ENCODE measurements at regions not wholly inside any gene's neighbourhood (a gene's known extent, or its start where the extent isn't known, plus 50 kb on each side); places are given as distances from the start of the nearest gene placed in this dataset.
A peak's percentile ranks its signal among the peaks of the same experiment; 100 is the strongest.
"Not testable (repeated sequence)": the region's sequence is repeated elsewhere in the genome, so short reads cannot be mapped to it uniquely, and the experiment has no call there.

DNA sequence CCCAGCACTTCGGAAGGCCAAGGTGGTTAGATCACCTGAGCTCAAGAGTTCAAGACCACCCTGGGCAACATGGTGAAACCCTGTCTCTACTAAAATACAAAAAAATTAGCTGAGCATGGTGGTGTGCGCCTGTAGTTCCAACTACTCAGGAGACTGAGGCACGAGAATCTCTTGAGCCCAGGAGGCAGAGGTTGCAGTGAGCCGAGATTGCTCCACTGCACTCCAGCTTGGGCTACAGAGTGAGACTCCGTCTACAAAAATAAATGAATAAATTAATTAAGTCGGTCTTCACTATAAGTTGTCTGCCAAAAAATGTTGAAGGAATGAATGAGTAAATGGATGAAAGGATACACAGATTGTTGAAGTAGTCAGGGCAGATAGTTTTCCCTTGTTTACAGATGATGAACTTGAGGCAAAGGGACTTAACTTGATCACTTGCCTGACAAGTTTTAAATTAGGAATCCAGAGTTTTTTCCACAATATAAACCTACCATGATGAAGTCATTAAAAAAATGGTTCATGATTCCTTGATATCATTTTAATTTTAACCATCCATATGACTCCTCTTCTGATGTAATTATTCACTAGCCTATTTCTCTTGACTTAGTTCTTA, 130.8 kb downstream of the TLR5 start:
- no peak overlapping the region for H3K4me3 Mint-ChIP-seq
- H3K4me1 Mint-ChIP-seq, result no peaks in the 10 kb centered on the region
- H3K36me3 Mint-ChIP-seq, result peaks cover 3% of the 10 kb centered on the region

DNA sequence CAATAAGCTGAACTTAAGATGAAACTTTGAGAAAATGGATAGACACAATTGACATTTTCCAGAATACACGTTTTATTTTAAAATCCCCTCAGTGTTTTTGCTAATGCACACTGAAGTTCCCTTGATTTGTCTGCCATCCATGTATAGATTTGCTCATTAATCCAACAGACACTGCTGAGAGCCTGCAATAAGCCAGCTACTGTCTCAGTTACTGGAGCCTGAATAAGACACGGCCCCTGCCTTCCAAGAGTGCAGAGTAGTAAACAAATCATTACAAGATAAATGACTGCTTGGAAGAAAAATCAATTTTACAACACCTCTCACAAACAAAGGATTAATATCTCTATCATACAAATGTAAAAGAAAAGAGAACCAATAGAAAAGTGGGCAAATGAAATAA, 130.1 kb downstream of the TLR5 start:
- Mint-ChIP-seq H3K4me1 (no peaks in the 10 kb centered on the region), H3K27me3 (no peaks in the 10 kb centered on the region), H3K27ac (no peak overlapping the region), H3K36me3 (no peaks in the 10 kb centered on the region), H3K4me3 (no peak overlapping the region), H3K9me3 (no peaks in the 10 kb centered on the region)
- no peak for ATAC-seq

More for the DNA sequence above, 130.8 kb downstream of the TLR5 start:
- no peaks in the 10 kb centered on the region for H3K27me3 Mint-ChIP-seq
- ATAC-seq, result no peak
- no peak overlapping the region for H3K27ac Mint-ChIP-seq
- no peaks in the 10 kb centered on the region for H3K9me3 Mint-ChIP-seq

DNA sequence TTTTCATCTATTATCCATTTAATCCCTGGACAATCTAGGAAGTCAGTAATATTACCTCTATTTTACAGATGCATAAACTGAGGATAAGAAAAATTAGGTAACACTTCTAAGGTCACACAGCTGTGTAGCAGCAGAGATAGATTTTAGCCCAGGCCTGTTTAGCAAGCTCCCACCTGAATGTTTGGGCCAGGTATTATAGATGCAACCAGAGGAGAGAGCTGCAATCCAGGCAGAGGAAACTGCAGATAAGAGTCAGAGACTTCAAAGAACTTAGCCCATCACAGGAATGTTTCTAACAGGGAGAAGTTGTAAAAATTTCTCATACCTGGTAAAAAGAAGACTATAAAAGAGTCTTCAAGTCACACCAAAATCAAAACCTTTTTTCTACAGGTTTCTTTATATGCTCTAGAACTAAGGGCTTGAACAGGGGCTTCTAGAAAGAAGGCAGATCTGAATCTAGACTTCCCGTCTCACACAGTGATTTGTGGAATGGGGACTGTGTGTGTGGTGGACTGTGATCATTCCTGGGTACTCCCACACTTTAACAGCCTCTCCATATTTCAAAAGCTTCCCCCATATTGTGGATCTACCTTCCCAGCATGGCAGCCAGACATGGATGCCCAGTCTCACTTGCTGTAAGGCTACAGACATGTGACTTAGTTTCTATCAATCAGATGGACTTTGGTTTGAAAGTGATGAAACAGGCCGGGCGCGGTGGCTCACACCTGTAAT, 128.7 kb downstream of the TLR5 start:
- Mint-ChIP-seq H3K27ac (no peak overlapping the region), H3K9me3 (no peaks in the 10 kb centered on the region), H3K4me1 (no peaks in the 10 kb centered on the region), H3K27me3 (no peaks in the 10 kb centered on the region), H3K36me3 (no peaks in the 10 kb centered on the region), H3K4me3 (no peak overlapping the region)
- ATAC-seq, result no peak

DNA sequence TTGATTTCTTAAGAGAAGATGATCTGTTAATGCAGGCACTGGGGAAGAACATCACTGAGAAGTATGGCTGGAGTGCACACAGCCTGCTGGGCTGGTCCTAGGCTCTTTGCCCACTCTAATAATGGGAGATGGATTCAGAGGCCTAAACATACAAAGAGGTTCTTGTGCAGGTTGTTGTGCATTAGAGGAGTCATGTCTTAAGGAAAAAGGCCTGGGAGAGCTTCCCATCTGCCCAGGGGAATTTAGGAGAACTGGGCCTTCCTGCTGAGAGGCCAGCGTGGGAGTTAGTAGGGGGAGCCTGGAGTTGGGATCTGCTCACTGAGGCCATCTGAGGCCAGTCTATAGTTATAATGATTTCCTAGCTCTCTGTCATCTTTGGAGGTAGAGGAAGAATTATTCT, 126.7 kb downstream of the TLR5 start:
- no peak for ATAC-seq
- no peak overlapping the region for H3K27ac Mint-ChIP-seq
- no peaks in the 10 kb centered on the region for H3K36me3 Mint-ChIP-seq
- no peaks in the 10 kb centered on the region for H3K9me3 Mint-ChIP-seq
- H3K4me3 Mint-ChIP-seq, result no peak overlapping the region
- no peaks in the 10 kb centered on the region for H3K27me3 Mint-ChIP-seq
- H3K4me1 Mint-ChIP-seq, result no peaks in the 10 kb centered on the region

DNA sequence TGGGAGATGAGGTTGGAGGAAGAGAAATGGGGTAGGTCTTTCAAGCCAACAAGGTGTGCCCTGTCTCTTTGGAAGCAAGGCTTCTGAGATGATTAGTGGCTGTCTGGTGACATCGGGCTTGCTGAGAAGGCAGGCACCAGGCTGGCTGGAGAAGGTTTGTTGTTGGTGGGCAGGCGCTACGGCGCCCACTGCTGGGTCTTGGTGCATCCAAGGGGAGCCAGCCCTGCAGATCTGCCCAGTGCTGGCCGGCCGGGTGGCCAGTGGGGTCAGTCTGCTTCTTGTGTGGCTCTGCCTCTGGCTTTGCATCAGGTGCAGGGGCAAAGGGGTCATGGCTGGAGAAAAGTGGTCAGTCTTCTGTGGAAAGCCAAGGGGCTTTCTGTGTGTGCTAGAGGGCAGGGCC, 126.2 kb downstream of the TLR5 start:
- H3K27me3 Mint-ChIP-seq, result no peaks in the 10 kb centered on the region
- no peaks in the 10 kb centered on the region for H3K9me3 Mint-ChIP-seq
- ATAC-seq, result no peak
- no peaks in the 10 kb centered on the region for H3K4me1 Mint-ChIP-seq
- H3K36me3 Mint-ChIP-seq, result no peaks in the 10 kb centered on the region
- H3K27ac Mint-ChIP-seq, result no peak overlapping the region
- H3K4me3 Mint-ChIP-seq, result no peak overlapping the region

DNA sequence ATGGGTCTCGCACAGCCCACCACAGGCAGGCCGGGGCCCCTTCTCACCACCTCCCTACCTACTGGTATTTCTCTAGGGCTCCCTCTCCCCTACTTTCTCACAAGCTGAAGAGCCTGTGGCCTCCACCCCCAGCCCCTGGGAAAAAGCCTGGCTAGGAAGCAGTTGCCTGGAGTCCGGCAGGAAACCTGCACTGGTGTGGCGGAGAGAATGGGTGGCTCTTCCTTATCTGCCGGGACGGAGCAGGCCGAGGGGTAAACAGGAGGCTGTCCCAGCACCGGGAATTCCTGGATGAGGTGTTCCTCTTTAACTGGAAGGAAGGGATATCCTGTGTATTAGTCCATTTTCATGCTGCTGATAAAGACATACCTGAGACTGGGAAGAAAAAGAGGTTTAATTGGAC, 125.8 kb downstream of the TLR5 start:
- Mint-ChIP-seq H3K27ac (no peak overlapping the region), H3K9me3 (no peaks in the 10 kb centered on the region), H3K4me1 (no peaks in the 10 kb centered on the region), H3K36me3 (no peaks in the 10 kb centered on the region), H3K4me3 (no peak overlapping the region), H3K27me3 (no peaks in the 10 kb centered on the region)
- ATAC-seq, result no peak

DNA sequence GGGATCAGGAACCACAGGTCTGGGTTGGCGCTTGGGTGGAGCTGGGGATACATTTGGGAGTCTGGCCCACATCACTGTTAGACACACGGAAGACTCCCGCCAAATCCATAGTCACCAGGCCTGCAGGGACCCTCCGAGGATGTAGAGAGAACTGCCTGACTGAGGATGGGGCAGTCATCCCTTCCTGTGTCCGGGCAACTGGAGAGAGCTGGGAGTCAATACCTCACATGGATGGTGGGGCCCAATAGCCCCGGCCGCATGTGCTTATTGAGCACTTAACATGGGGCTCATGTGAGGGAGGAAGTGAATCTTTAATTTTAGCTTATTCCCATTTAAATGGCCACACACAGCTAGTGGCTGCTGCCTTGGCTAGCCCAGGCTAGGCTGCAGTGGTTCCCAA, 124.5 kb downstream of the TLR5 start:
- Mint-ChIP-seq H3K4me3 (no peak overlapping the region), H3K27ac (no peak overlapping the region), H3K27me3 (no peaks in the 10 kb centered on the region), H3K9me3 (no peaks in the 10 kb centered on the region), H3K36me3 (no peaks in the 10 kb centered on the region), H3K4me1 (no peaks in the 10 kb centered on the region)
- ATAC-seq, result no peak

DNA sequence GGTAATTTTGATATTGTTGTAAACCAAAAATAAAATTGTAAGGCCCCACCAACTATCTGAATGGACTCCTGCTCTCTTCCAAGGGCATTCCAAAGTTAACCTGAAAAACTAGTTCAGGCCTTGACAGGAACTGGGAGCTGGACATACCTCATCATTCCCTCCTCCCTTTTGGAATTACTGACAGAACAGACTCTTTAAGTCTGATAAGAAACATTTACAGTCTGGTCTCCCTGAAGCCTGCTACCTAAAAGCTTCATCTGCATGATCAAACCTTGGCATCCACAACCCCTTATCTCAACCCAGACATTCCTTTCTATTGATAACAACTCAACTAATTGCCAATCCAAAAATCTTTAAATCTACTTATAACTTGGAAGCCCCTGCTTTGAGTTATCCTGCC, 123.8 kb downstream of the TLR5 start:
- no peak for ATAC-seq
- Mint-ChIP-seq H3K4me1 (no peaks in the 10 kb centered on the region), H3K36me3 (no peaks in the 10 kb centered on the region), H3K4me3 (no peak overlapping the region), H3K27ac (no peak overlapping the region), H3K9me3 (peaks cover 3% of the 10 kb centered on the region), H3K27me3 (no peaks in the 10 kb centered on the region)

DNA sequence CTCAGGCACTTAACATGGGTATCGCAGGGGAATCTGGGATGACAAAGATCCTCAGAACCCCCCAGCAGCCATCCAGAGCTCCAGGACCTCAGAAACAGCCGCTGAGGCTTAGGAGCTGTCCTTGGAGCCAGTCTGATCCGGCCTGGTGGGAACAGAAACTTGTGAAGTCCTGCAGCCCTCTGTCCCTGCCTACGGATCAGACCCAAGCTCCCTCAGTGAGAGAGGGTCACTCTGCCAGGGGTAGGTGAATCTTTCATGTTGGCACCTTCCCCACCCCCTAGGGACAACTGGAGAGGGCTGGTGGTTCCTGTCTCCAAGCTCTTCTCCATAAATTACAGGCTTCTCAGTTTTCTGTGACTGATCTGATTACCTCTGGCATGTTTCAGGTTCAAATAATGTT, 122.3 kb downstream of the TLR5 start:
- no peak for ATAC-seq
- Mint-ChIP-seq H3K9me3 (peaks cover 4% of the 10 kb centered on the region), H3K27ac (no peak overlapping the region), H3K27me3 (no peaks in the 10 kb centered on the region), H3K36me3 (no peaks in the 10 kb centered on the region), H3K4me1 (no peaks in the 10 kb centered on the region), H3K4me3 (no peak overlapping the region)

DNA sequence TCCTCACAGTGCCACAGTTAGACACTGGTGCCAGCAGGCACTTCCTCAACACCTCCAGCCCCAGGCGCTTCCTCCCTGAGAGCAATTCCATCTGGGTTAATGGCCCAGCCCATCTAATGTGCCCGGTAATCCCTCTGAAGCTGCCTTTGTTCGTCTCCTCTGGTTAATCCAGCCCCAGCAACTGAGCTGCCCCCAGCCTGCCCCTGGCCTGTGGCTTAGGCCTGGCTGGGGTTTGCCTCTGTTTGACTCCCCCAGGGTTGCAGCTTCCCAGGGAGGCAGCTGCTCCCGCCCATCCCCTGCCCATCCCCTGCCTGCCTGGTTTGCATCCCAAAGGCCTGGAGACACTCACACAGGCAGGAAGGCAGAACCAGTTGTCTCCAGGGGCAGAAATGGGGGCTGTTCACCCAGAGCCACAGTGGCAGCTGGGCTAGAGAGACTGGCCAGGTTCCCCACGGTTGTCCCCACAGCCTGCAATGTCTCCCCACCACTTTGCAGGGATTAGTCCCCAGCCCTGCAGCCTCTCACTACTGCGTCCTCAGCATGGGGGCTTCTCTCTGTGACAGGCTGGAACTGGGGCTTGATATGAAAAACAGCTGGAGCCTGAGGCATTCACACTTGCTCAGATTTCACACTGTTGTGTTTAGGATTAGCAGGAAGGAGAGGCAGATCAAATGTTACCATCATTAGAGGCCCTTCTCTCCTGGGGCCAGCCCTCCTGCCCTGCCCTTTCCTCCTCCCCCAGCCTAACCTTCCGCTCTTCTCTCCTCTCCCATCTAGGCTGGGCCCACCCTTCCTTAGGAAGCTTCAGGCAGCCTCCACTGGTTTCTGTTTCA, 120.2 kb downstream of the TLR5 start:
- no peak overlapping the region for H3K27ac Mint-ChIP-seq
- no peaks in the 10 kb centered on the region for H3K27me3 Mint-ChIP-seq
- H3K4me1 Mint-ChIP-seq, result no peaks in the 10 kb centered on the region
- ATAC-seq, result peak; percentile 39
- H3K36me3 Mint-ChIP-seq, result no peaks in the 10 kb centered on the region
- no peak overlapping the region for H3K4me3 Mint-ChIP-seq
- peaks cover 4% of the 10 kb centered on the region for H3K9me3 Mint-ChIP-seq

DNA sequence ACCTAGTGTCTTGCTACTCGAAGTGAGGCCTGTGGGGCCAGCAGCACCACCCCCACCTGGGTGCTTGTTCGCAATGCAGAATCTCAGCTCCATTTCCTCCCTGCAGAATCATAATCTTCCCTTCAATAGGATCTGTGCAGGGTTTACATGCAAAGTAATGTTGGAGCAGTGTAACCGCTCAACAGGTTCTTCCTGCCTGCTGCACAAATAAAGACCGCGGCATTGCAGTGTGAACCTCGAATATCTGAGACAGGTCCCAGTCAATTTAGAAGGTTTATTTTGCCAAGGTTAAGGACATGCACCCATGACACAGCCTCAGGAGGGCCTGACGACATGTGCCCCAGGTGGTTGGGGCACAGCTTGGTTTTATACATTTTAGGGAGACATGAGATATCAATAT, 119.2 kb downstream of the TLR5 start:
- Mint-ChIP-seq H3K36me3 (no peaks in the 10 kb centered on the region), H3K4me1 (no peaks in the 10 kb centered on the region), H3K27ac (no peak overlapping the region), H3K4me3 (no peak overlapping the region), H3K27me3 (no peaks in the 10 kb centered on the region), H3K9me3 (peaks cover 4% of the 10 kb centered on the region)
- ATAC-seq, result no peak

DNA sequence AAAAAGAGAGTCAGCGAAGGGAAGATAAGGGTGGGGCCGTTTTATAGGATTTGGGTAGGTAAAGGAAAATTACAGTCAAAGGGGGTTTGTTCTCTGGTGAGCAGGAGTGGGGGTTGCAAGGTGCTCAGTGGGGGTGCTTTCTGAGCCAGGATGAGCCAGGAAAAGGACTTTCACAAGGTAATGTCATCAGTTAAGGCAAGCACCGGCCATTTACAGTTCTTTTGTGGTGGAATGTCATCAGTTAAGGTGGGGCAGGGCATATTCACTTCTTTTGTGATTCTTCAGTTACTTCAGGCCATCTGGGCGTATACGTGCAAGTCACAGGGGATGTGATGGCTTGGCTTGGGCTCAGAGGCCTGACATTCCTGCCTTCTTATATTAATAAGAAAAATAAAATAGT, 118.6 kb downstream of the TLR5 start:
- H3K27ac Mint-ChIP-seq, H3K4me3 Mint-ChIP-seq, H3K27me3 Mint-ChIP-seq, H3K4me1 Mint-ChIP-seq, ATAC-seq, H3K9me3 Mint-ChIP-seq, H3K36me3 Mint-ChIP-seq: not testable (repeated sequence)

DNA sequence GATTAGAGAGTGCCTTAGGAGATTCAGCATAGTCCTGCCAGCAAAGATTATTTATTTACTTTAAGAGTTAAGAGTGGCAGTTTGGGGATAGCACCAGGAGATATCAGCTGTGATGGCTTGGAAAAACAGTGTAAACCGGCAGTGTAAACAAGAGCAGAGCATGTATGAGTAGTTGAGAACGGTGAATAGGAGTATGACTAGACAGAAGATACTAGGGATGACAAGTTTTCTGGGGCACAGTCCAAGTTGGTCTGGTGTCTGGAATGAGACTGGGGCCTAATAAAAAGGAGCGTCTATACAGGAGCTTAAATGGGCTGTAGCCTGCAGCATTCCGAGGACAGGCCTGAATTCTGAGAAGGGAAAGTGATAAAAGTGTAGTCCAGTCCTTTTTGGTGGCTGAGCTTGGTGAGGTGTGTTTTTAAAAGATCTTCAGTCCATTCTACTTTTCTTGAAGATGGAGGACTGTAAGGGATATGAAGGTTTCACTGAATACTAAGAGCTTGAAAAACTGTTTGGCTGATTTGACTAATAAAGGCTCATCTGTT, 117.8 kb downstream of the TLR5 start:
- H3K27ac Mint-ChIP-seq, H3K4me1 Mint-ChIP-seq, H3K27me3 Mint-ChIP-seq, ATAC-seq, H3K9me3 Mint-ChIP-seq, H3K36me3 Mint-ChIP-seq, H3K4me3 Mint-ChIP-seq: not testable (repeated sequence)

DNA sequence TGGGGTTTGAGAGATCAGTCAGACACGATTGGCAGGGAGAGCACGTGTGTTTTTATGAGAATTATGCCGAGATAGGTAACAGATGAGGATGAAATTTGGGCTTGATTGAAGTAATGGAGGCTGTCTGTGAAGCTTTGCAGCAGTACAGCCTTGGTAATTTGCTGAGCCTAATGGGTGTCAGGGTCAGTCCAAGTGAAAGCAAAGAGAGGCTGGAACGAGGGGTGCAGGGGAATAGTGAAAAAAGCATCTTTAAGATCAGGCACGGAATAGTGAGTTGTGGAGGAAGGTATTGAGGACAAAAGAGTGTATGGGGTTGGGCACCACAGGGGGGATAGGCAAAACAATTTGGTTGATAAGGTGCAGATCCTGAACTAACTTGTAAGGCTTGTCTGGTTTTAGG, 116.4 kb downstream of the TLR5 start:
- not testable (repeated sequence) for H3K4me1 Mint-ChIP-seq, ATAC-seq, H3K36me3 Mint-ChIP-seq, H3K9me3 Mint-ChIP-seq, H3K4me3 Mint-ChIP-seq, H3K27me3 Mint-ChIP-seq, H3K27ac Mint-ChIP-seq

DNA sequence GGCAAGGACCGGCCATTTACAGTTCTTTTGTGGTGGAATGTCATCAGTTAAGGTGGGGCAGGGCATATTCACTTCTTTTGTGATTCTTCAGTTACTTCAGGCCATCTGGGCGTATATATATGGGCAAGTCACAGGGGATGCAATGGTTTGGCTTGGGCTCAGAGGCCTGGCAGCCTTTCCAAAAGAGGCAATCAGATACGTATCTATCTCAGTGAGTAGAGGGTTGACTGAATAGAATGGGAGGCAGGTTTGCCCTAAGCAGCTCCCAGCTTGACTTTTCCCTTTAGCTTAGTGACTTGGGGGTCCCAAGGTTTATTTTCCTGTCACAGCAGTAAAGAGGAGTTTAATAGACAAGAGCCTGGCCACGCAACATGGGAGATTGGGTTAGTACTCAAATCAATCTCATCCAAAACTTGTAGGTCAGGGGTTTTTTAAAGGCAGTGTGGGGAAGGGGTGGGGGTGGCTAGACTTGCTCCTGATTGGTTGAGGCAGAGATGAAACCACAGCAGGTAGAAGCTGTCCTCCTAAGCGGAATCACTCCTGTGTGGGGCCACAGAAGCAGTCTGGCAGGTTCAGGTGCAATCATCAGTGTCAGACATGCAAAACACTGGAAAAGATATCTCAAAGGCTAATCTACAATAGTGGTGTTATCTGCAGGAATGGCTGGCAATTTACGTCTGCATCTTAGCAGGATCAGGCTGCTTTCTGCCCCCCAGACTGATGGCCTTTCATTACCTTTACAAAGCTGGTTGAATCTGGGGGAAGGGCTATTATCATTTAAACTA, 112.9 kb downstream of the TLR5 start:
- Mint-ChIP-seq H3K4me1 (no peaks in the 10 kb centered on the region), H3K27me3 (no peaks in the 10 kb centered on the region), H3K9me3 (no peaks in the 10 kb centered on the region), H3K27ac (no peak overlapping the region), H3K36me3 (no peaks in the 10 kb centered on the region), H3K4me3 (no peak overlapping the region)
- ATAC-seq, result no peak
